ENCODE measurements at regions not wholly inside any gene's neighbourhood (a gene's known extent, or its start where the extent isn't known, plus 50 kb on each side); places are given as distances from the start of the nearest gene placed in this dataset.

- intact Hi-C loops (cut with micrococcal nuclease; ENCODE audit: unreplicated experiment): no loop called here
- TF ChIP-seq CTCF (IDR thresholded peaks at IDR 0.05) (no peak), TCF7L2 (IDR thresholded peaks at IDR 0.05; ENCODE audit: low read depth, low read length) (no peak), SIN3A (IDR thresholded peaks at IDR 0.05; ENCODE audit: borderline replicate concordance, insufficient read depth, low read depth, low read length) (no peak), POLR2AphosphoS5 (IDR thresholded peaks at IDR 0.05; ENCODE audit: low read depth, low read length) (no peak)
- TF ChIP-seq, protein P1, sequence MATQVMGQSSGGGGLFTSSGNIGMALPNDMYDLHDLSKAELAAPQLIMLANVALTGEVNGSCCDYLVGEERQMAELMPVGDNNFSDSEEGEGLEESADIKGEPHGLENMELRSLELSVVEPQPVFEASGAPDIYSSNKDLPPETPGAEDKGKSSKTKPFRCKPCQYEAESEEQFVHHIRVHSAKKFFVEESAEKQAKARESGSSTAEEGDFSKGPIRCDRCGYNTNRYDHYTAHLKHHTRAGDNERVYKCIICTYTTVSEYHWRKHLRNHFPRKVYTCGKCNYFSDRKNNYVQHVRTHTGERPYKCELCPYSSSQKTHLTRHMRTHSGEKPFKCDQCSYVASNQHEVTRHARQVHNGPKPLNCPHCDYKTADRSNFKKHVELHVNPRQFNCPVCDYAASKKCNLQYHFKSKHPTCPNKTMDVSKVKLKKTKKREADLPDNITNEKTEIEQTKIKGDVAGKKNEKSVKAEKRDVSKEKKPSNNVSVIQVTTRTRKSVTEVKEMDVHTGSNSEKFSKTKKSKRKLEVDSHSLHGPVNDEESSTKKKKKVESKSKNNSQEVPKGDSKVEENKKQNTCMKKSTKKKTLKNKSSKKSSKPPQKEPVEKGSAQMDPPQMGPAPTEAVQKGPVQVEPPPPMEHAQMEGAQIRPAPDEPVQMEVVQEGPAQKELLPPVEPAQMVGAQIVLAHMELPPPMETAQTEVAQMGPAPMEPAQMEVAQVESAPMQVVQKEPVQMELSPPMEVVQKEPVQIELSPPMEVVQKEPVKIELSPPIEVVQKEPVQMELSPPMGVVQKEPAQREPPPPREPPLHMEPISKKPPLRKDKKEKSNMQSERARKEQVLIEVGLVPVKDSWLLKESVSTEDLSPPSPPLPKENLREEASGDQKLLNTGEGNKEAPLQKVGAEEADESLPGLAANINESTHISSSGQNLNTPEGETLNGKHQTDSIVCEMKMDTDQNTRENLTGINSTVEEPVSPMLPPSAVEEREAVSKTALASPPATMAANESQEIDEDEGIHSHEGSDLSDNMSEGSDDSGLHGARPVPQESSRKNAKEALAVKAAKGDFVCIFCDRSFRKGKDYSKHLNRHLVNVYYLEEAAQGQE (IDR thresholded peaks at IDR 0.05; ENCODE audit: insufficient read depth in 1 of 2, low read depth in 2 of 2, low read length in 1 of 2): no peak
- Histone ChIP-seq H3K4me3 (ENCODE audit: low read depth in 2 of 2, low read length in 2 of 2) (no peak overlapping the region), H3K27me3 (ENCODE audit: control insufficient read depth, insufficient read depth, low read length) (0 out of 2 replicates have a peak, but pooled peaks cover 2% of the 10 kb centered on the region), H3K36me3 (ENCODE audit: control insufficient read depth, insufficient read depth, low read length) (no peaks in the 10 kb centered on the region), H3K27ac (ENCODE audit: low read length) (no peak overlapping the region), H3K4me1 (ENCODE audit: control insufficient read depth, insufficient read depth, low read length) (no peaks in the 10 kb centered on the region), H3K9me3 (ENCODE audit: control insufficient read depth, insufficient read depth, low read depth, low read length) (no peaks in the 10 kb centered on the region)
- BruUV-seq (replicated peaks): no TSS peak
- CTCF ChIA-PET: no interaction called here
- POLR2A ChIA-PET: no interaction called here
- in situ Hi-C loops (cut with HindIII; ENCODE audit: low pct_unique_long_range_greater_than_20kb, low sequenced_read_pairs): no loop called here
- ATAC-seq (no peak), DNase-seq (ENCODE audit: low read depth, low spot score) (no peak)
Observed at GRCh38 chr10:47112612-47113011, 187.4 kb upstream of the GDF10 start.

GRCh38 chr10:47113907-47114500 lies 186.0 kb upstream of the GDF10 start:
- intact Hi-C loops (cut with micrococcal nuclease; ENCODE audit: unreplicated experiment) (no loop called here), in situ Hi-C loops (cut with HindIII; ENCODE audit: low pct_unique_long_range_greater_than_20kb, low sequenced_read_pairs) (no loop called here)
- CTCF ChIA-PET: no interaction called here
- Histone ChIP-seq H3K4me3 (ENCODE audit: low read depth in 2 of 2, low read length in 2 of 2) (no peak overlapping the region), H3K27me3 (ENCODE audit: control insufficient read depth, insufficient read depth, low read length) (peaks cover 6% of the 10 kb centered on the region; the same call in 1 of the 2 replicates), H3K27ac (ENCODE audit: low read length) (no peak overlapping the region), H3K36me3 (ENCODE audit: control insufficient read depth, insufficient read depth, low read length) (no peaks in the 10 kb centered on the region), H3K4me1 (ENCODE audit: control insufficient read depth, insufficient read depth, low read length) (no peaks in the 10 kb centered on the region), H3K9me3 (ENCODE audit: control insufficient read depth, insufficient read depth, low read depth, low read length) (no peaks in the 10 kb centered on the region)
- no TSS peak for BruUV-seq (replicated peaks)
- TF ChIP-seq CTCF (IDR thresholded peaks at IDR 0.05) (no peak), POLR2AphosphoS5 (IDR thresholded peaks at IDR 0.05; ENCODE audit: low read depth, low read length) (no peak), TCF7L2 (IDR thresholded peaks at IDR 0.05; ENCODE audit: low read depth, low read length) (no peak), SIN3A (IDR thresholded peaks at IDR 0.05; ENCODE audit: borderline replicate concordance, insufficient read depth, low read depth, low read length) (no peak)
- TF ChIP-seq, protein P1 (IDR thresholded peaks at IDR 0.05; ENCODE audit: insufficient read depth in 1 of 2, low read depth in 2 of 2, low read length in 1 of 2): no peak
- no peak for DNase-seq (ENCODE audit: low read depth, low spot score)
- POLR2A ChIA-PET: no interaction called here
- ATAC-seq: no peak
